ENCODE measurements at regions not wholly inside any gene's neighbourhood (a gene's known extent, or its start where the extent isn't known, plus 50 kb on each side); places are given as distances from the start of the nearest gene placed in this dataset.

- H3K36me3 Mint-ChIP-seq (ENCODE audit: low read depth, unreplicated experiment): no peaks in the 10 kb centered on the region
- H3K4me3 ChIP-seq (ENCODE audit: insufficient read depth, low read depth, low read length): no peak overlapping the region
- no peak overlapping the region for H2AFZ ChIP-seq (ENCODE audit: low read depth, low read length)
- FAIRE-seq (no peak), DNase-seq (ENCODE audit: low read depth) (no peak)
- no peaks in the 10 kb centered on the region for H4K20me1 ChIP-seq (ENCODE audit: insufficient read depth, low read length)
- H3K9me3 ChIP-seq (ENCODE audit: insufficient read depth, low read depth, low read length): no peaks in the 10 kb centered on the region
- TF ChIP-seq EZH2 (IDR thresholded peaks at IDR 0.05; ENCODE audit: insufficient read depth, low read length): no peak
- TF ChIP-seq, protein P1, sequence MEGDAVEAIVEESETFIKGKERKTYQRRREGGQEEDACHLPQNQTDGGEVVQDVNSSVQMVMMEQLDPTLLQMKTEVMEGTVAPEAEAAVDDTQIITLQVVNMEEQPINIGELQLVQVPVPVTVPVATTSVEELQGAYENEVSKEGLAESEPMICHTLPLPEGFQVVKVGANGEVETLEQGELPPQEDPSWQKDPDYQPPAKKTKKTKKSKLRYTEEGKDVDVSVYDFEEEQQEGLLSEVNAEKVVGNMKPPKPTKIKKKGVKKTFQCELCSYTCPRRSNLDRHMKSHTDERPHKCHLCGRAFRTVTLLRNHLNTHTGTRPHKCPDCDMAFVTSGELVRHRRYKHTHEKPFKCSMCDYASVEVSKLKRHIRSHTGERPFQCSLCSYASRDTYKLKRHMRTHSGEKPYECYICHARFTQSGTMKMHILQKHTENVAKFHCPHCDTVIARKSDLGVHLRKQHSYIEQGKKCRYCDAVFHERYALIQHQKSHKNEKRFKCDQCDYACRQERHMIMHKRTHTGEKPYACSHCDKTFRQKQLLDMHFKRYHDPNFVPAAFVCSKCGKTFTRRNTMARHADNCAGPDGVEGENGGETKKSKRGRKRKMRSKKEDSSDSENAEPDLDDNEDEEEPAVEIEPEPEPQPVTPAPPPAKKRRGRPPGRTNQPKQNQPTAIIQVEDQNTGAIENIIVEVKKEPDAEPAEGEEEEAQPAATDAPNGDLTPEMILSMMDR (IDR thresholded peaks at IDR 0.05; ENCODE audit: insufficient read depth, low read depth, low read length): no peak
- no peaks in the 10 kb centered on the region for H3K4me1 ChIP-seq (ENCODE audit: insufficient read depth, low read length)
- peaks cover 2% of the 10 kb centered on the region for H3K4me1 Mint-ChIP-seq (ENCODE audit: low read depth, unreplicated experiment)
- H3K27ac ChIP-seq (ENCODE audit: low read depth, low read length): no peak overlapping the region
- H3K9me3 Mint-ChIP-seq (ENCODE audit: unreplicated experiment): no peaks in the 10 kb centered on the region
- no peaks in the 10 kb centered on the region for H3K27me3 ChIP-seq (ENCODE audit: insufficient read depth, low read length)
- H3K27me3 Mint-ChIP-seq (ENCODE audit: low read depth, unreplicated experiment): no peaks in the 10 kb centered on the region
- H3K4me2 ChIP-seq (ENCODE audit: low read length): no peak overlapping the region
- no peaks in the 10 kb centered on the region for H3K79me2 ChIP-seq (ENCODE audit: insufficient read depth, low read length)
- no peak overlapping the region for H3K27ac Mint-ChIP-seq (ENCODE audit: unreplicated experiment)
- no peak overlapping the region for H3K4me3 Mint-ChIP-seq (ENCODE audit: unreplicated experiment)
- H3K36me3 ChIP-seq (ENCODE audit: insufficient read depth, low read length): no peaks in the 10 kb centered on the region
- no peak overlapping the region for H3K9ac ChIP-seq (ENCODE audit: low read length)
Observed at GRCh38 chr7:17063045-17063383, 181.2 kb upstream of the AGR3 start.

- peaks cover 5% of the 10 kb centered on the region for H3K4me1 Mint-ChIP-seq (ENCODE audit: low read depth, unreplicated experiment)
- TF ChIP-seq EZH2 (IDR thresholded peaks at IDR 0.05; ENCODE audit: insufficient read depth, low read length): no peak
- TF ChIP-seq, protein P1 (IDR thresholded peaks at IDR 0.05; ENCODE audit: insufficient read depth, low read depth, low read length): no peak
Observed at GRCh38 chr7:17067691-17068090, 185.9 kb upstream of the AGR3 start.

DNA sequence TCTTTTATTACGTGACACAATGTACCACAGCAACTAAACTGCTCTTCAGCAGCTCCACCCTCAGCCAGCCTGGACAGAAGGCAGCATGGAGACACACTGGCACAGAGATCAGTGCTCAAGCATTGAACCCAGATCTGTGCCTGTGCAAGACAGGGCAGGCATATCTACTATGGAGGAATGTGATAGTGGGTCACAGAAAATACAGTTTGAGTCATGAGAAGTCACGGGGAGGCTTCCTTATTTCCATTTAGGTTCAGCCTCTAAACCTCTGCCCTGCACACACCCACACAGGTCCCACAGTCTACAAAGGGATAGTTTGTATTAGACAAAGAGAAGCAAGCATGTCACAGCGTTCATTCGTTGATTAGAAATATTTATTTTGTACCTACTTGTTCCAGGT lies 187.4 kb upstream of the AGR3 start:
- Histone ChIP-seq H3K27me3 (ENCODE audit: insufficient read depth, low read length) (no peaks in the 10 kb centered on the region), H3K27ac (ENCODE audit: low read depth, low read length) (no peak overlapping the region)

More at GRCh38 chr7:17067691-17068090, 185.9 kb upstream of the AGR3 start:
- no peaks in the 10 kb centered on the region for H3K79me2 ChIP-seq (ENCODE audit: insufficient read depth, low read length)
- no peak overlapping the region for H3K4me3 ChIP-seq (ENCODE audit: insufficient read depth, low read depth, low read length)
- no peak overlapping the region for H3K9ac ChIP-seq (ENCODE audit: low read length)
- no peaks in the 10 kb centered on the region for H3K36me3 ChIP-seq (ENCODE audit: insufficient read depth, low read length)
- FAIRE-seq (no peak), DNase-seq (ENCODE audit: low read depth) (no peak)
- no peak overlapping the region for H3K27ac ChIP-seq (ENCODE audit: low read depth, low read length)
- no peak overlapping the region for H2AFZ ChIP-seq (ENCODE audit: low read depth, low read length)
- Mint-ChIP-seq H3K4me3 (ENCODE audit: unreplicated experiment) (no peak overlapping the region), H3K36me3 (ENCODE audit: low read depth, unreplicated experiment) (no peaks in the 10 kb centered on the region), H3K27me3 (ENCODE audit: low read depth, unreplicated experiment) (no peaks in the 10 kb centered on the region), H3K27ac (ENCODE audit: unreplicated experiment) (no peak overlapping the region), H3K9me3 (ENCODE audit: unreplicated experiment) (no peaks in the 10 kb centered on the region)
- no peaks in the 10 kb centered on the region for H4K20me1 ChIP-seq (ENCODE audit: insufficient read depth, low read length)
- no peaks in the 10 kb centered on the region for H3K4me1 ChIP-seq (ENCODE audit: insufficient read depth, low read length)
- no peaks in the 10 kb centered on the region for H3K27me3 ChIP-seq (ENCODE audit: insufficient read depth, low read length)
- H3K9me3 ChIP-seq (ENCODE audit: insufficient read depth, low read depth, low read length): no peaks in the 10 kb centered on the region
- H3K4me2 ChIP-seq (ENCODE audit: low read length): no peak overlapping the region

More for the DNA sequence above, 187.4 kb upstream of the AGR3 start:
- Mint-ChIP-seq H3K9me3 (ENCODE audit: unreplicated experiment) (no peaks in the 10 kb centered on the region), H3K4me3 (ENCODE audit: unreplicated experiment) (no peak overlapping the region), H3K27me3 (ENCODE audit: low read depth, unreplicated experiment) (no peaks in the 10 kb centered on the region), H3K36me3 (ENCODE audit: low read depth, unreplicated experiment) (no peaks in the 10 kb centered on the region), H3K27ac (ENCODE audit: unreplicated experiment) (no peak overlapping the region), H3K4me1 (ENCODE audit: low read depth, unreplicated experiment) (peaks cover 3% of the 10 kb centered on the region)
- no peak overlapping the region for H3K9ac ChIP-seq (ENCODE audit: low read length)
- DNase-seq (ENCODE audit: low read depth) (no peak), FAIRE-seq (no peak)
- H4K20me1 ChIP-seq (ENCODE audit: insufficient read depth, low read length): no peaks in the 10 kb centered on the region
- H3K4me3 ChIP-seq (ENCODE audit: insufficient read depth, low read depth, low read length): no peak overlapping the region
- H3K4me1 ChIP-seq (ENCODE audit: insufficient read depth, low read length): no peaks in the 10 kb centered on the region
- H2AFZ ChIP-seq (ENCODE audit: low read depth, low read length): no peak overlapping the region
- H3K9me3 ChIP-seq (ENCODE audit: insufficient read depth, low read depth, low read length): no peaks in the 10 kb centered on the region
- H3K79me2 ChIP-seq (ENCODE audit: insufficient read depth, low read length): no peaks in the 10 kb centered on the region
- no peaks in the 10 kb centered on the region for H3K36me3 ChIP-seq (ENCODE audit: insufficient read depth, low read length)
- TF ChIP-seq, protein P1 (IDR thresholded peaks at IDR 0.05; ENCODE audit: insufficient read depth, low read depth, low read length): no peak
- no peak for TF ChIP-seq EZH2 (IDR thresholded peaks at IDR 0.05; ENCODE audit: insufficient read depth, low read length)
- H3K4me2 ChIP-seq (ENCODE audit: low read length): no peak overlapping the region
